AG09319 (cell line): ENCODE measurements at regions not wholly inside any gene's neighbourhood (a gene's known extent, or its start where the extent isn't known, plus 50 kb on each side); places are given as distances from the start of the nearest gene placed in this dataset.
"Not testable (repeated sequence)": the region's sequence is repeated elsewhere in the genome, so short reads cannot be mapped to it uniquely, and the experiment has no call there.

Experiments used
- DNase-seq: peaks from one replicate; pipeline ENCODE4 v3.0.0-alpha.2; 2010; ENCODE audit warnings: low read depth; ENCODE audit errors: extremely low read depth
- CTCF ChIP-seq: IDR thresholded peaks from 2 replicates; pipeline ENCODE4 v1.5.1; 2011; ENCODE audit warnings: low read depth, mild to moderate bottlenecking, inconsistent platforms, low read length, moderate library complexity

- no peak for TF ChIP-seq CTCF
- DNase-seq = no peak
Measured at GRCh38 chr3:103218146-103218545, 783.3 kb downstream of the ZPLD1 start.

- no peak for DNase-seq
- no peak for TF ChIP-seq CTCF
Measured at GRCh38 chr3:103218793-103219192, 784.0 kb downstream of the ZPLD1 start.

GRCh38 chr3:103227651-103228050, 792.8 kb downstream of the ZPLD1 start:
- DNase-seq = no peak
- no peak for TF ChIP-seq CTCF

- no peak for DNase-seq
- no peak for TF ChIP-seq CTCF
Measured at GRCh38 chr3:103247459-103247858, 812.6 kb downstream of the ZPLD1 start.

GRCh38 chr3:103254827-103255226, 820.0 kb downstream of the ZPLD1 start:
- not testable (repeated sequence) for DNase-seq

GRCh38 chr3:103269287-103269686, 834.5 kb downstream of the ZPLD1 start:
- no peak for TF ChIP-seq CTCF
- DNase-seq = no peak

- no peak for TF ChIP-seq CTCF
- no peak for DNase-seq
Measured at GRCh38 chr3:103271575-103271974, 836.8 kb downstream of the ZPLD1 start.

GRCh38 chr3:103295974-103296570, 861.3 kb downstream of the ZPLD1 start:
- no peak for DNase-seq
- TF ChIP-seq CTCF = no peak

- not testable (repeated sequence) for DNase-seq
Measured at GRCh38 chr3:103297502-103297901, 862.7 kb downstream of the ZPLD1 start.
